Left ventricle myocardium superior (tissue), 1 donor: ENCODE measurements at regions not wholly inside any gene's neighbourhood (a gene's known extent, or its start where the extent isn't known, plus 50 kb on each side); places are given as distances from the start of the nearest gene placed in this dataset.

Source experiments
- ATAC-seq: fragments of 200-7000 bp; cut with Tn5 transposase; one replicate; pipeline ENCODE4 v1.9.1; 2020; ENCODE audit warnings: mild to moderate bottlenecking, moderate library complexity
- DNase-seq: peaks from one replicate; pipeline ENCODE4 v3.0.0-alpha.2; 2020
- intact Hi-C: fragments of 100-400 bp; cut with micrococcal nuclease; formaldehyde crosslinking; loops from one replicate; pipeline ENCODE4 v1.11.0; 2022
- donor health status: DM: no; HTN: yes; CAD: no; lungs with severe emphysema.

DNA sequence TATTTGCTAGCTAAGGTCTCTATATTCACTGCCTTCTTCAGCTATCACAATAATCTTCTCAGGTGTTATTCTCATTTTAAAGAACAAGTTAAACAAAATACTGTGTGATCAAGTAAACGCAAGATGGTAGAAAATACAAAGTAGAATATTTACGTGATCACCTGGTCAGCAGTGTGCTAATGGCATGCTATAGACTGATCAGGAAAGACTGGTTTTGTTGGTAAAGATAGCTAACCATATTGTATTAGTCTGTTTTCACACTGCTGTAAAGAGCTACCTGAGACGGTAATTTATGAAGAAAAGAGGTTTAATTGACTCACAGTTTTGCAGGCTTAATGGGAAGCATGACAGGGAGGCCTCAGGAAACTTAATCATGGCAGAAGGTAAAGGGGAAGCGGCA, 50.4 kb downstream of the ZBTB38 start:
- ATAC-seq (no peak), DNase-seq (no peak)
- intact Hi-C loops, result no loop called here

GRCh38 chr3:141419946-141420345, 51.6 kb downstream of the ZBTB38 start:
- ATAC-seq, result no peak
- intact Hi-C loops, result no loop called here
- DNase-seq, result no peak

GRCh38 chr3:141421186-141421585, 52.9 kb downstream of the ZBTB38 start:
- intact Hi-C loops, result no loop called here
- DNase-seq, result no peak
- ATAC-seq, result no peak

GRCh38 chr3:141421639-141422319, 53.5 kb downstream of the ZBTB38 start:
- DNase-seq (no peak), ATAC-seq (no peak)
- intact Hi-C loops, result no loop called here

GRCh38 chr3:141422961-141423582, 54.8 kb downstream of the ZBTB38 start:
- peak; percentile 50 for ATAC-seq

DNA sequence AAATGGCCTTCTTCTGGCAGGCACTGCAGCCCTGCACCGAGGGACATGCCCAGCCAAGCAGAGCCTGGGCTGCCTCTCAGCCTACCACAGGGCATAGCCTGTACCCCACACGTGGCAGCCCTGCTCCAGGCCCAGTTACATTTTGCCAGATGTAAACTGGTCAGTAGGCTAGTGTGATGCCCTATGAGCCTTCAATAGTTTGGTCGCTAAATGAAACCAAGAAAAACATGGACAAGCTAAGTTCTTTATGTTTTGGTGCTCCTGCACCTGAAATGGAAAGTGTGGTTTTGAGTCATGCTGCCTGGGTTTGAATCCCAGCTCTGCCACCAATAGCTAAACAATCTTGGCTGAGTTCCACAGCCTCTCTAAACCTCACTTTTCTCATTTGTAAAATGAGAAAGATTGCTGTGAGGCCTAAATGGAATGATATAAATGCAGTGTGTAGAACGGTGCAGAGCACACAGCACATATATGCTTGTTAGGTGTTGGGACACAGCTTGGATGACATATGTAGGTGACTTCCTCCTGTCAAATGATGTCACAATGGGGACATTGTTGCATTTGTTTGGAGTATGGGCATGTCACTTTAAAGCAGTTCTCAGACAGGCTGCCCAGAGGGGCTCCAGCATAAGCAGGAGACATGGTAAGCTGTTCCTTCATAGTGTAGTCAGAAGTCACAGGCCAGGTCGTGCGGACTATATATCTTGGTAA, 57.4 kb downstream of the ZBTB38 start:
- DNase-seq (no peak), ATAC-seq (peak; percentile 3)
- intact Hi-C loops, result no loop called here

More at GRCh38 chr3:141422961-141423582, 54.8 kb downstream of the ZBTB38 start:
- no peak for DNase-seq
- intact Hi-C loops, result no loop called here

GRCh38 chr3:141426404-141427034, 58.2 kb downstream of the ZBTB38 start:
- peak; percentile 82 for DNase-seq
- peak; percentile 74 for ATAC-seq
- intact Hi-C loops, result no loop called here

- DNase-seq (no peak), ATAC-seq (no peak)
- intact Hi-C loops, result no loop called here
Measured at GRCh38 chr3:141427764-141428163, 59.1 kb upstream of the RASA2 start.

DNA sequence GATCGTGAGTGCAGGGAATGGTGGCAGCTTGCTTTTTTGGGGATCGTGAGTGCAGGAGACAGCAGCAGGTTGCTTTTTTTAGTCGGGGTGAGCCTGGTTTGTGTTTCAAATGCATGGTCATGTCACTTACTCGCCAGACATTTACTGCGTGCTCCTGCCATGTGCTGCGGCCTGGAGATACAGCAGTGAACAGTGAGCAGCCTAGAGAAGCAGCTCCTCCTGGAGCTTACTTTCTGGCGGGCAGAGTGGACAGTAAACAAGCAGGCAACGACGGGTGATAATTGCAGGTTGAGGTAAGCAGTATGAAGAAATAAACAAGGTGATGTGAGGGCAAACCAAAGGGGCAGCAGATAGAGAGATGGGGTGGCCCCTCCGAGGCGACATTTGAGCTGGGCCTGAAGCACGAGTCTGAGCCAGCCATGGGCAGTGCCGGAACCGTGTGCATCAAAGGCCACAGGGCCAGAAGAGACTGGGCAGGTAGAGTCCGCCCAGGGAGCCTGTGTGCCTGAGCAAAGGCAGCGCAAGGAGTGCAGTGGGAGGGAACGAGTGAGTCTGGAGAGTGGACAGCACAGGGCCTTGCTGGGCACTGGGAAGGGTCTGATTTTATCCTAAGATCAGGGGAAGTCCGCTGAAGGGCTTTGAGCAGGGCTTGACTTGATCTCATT, 57.3 kb upstream of the RASA2 start:
- DNase-seq (peak; percentile 71), ATAC-seq (peak; percentile 80)
- intact Hi-C loops, result no loop called here

DNA sequence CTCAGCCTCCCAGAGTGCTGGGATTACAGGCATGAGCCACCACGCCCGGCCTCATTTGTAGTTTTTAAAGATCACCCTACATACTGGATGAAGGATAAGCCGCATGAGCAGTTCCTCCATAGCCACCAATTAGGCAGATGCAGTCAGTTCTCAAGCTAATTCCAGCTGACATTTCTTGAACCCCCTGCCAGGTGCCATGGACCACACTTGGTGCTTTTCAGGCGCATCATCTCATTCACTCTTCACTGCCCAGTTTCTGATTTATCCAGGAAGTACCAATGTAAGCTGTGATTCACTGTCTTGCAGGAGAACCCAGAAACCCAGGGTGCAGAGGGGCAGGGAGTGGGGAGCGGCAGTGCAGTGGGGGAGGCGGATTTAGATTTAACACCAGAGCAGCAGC, 56.5 kb upstream of the RASA2 start:
- no peak for DNase-seq
- intact Hi-C loops, result no loop called here
- ATAC-seq, result no peak

- ATAC-seq (no peak), DNase-seq (no peak)
- intact Hi-C loops, result no loop called here
Measured at GRCh38 chr3:141431411-141432378, 55.1 kb upstream of the RASA2 start.

GRCh38 chr3:141432904-141433303, 53.9 kb upstream of the RASA2 start:
- no peak for ATAC-seq
- DNase-seq, result no peak
- intact Hi-C loops, result no loop called here

DNA sequence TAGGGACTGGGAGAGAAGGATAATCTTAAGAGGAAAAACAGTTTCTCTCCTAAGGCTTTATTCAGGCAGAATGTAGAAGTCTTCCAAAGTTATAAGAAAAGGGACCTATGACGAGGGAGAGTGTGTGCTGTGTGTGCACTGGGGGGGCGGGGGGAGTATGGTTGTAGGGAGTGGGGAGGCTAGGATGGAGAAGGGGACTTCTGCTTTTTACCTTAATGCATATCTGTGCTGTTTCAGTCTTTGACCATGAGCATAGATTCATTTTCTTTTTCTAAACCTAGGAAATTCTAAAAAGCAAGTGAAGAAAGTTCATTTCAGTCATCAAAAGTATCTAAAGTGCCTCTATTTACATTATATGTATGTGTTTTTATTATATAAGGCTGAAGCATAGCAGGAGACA, 52.6 kb upstream of the RASA2 start:
- DNase-seq (no peak), ATAC-seq (no peak)
- intact Hi-C loops, result no loop called here

DNA sequence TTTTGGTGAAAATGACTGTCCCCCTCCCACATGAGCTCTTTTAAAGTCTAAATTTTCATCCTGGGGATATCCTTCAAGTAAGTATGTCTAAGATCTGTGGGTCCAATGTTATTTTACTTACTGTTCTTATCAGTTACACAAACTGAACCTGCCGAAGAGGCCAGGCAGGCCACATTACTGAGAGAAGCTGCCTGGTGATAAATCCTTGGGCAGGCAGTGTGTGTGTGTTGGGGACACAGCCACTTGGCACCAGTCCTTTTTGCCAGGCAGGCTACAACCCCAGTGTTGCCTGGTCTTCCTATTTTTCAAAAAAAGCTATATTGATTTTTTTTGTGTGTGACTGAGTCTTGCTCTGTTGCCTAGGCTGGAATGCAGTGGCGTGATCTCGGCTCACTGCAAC, 50.6 kb upstream of the RASA2 start:
- intact Hi-C loops, result no loop called here
- ATAC-seq (peak; percentile 63), DNase-seq (peak; percentile 57)
